ENCODE measurements at regions not wholly inside any gene's neighbourhood (a gene's known extent, or its start where the extent isn't known, plus 50 kb on each side); places are given as distances from the start of the nearest gene placed in this dataset.

GRCh38 chr10:46220872-46221538 is 65.8 kb upstream of the ANTXRL start:
- no peaks in the 10 kb centered on the region for H4K20me1 ChIP-seq (ENCODE audit: insufficient read depth)
- intact Hi-C loops (cut with micrococcal nuclease; ENCODE audit: unreplicated experiment), result loop anchor here (5.0 to 10.0 kb wide), 4 partner anchors 176 to 986 kb away; no protein-coding TSS in a partner anchor
- no peak for DNase-seq
- no TSS peak for BruUV-seq (replicated peaks)
- H3K27me3 ChIP-seq (ENCODE audit: insufficient read depth, low read depth), result no peaks in the 10 kb centered on the region
- CTCF ChIA-PET, result no interaction called here
- TF ChIP-seq EZH2 (IDR thresholded peaks at IDR 0.05; ENCODE audit: low read depth), result no peak
- TF ChIP-seq, protein P1, sequence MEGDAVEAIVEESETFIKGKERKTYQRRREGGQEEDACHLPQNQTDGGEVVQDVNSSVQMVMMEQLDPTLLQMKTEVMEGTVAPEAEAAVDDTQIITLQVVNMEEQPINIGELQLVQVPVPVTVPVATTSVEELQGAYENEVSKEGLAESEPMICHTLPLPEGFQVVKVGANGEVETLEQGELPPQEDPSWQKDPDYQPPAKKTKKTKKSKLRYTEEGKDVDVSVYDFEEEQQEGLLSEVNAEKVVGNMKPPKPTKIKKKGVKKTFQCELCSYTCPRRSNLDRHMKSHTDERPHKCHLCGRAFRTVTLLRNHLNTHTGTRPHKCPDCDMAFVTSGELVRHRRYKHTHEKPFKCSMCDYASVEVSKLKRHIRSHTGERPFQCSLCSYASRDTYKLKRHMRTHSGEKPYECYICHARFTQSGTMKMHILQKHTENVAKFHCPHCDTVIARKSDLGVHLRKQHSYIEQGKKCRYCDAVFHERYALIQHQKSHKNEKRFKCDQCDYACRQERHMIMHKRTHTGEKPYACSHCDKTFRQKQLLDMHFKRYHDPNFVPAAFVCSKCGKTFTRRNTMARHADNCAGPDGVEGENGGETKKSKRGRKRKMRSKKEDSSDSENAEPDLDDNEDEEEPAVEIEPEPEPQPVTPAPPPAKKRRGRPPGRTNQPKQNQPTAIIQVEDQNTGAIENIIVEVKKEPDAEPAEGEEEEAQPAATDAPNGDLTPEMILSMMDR (conservative IDR thresholded peaks at IDR 0.05), result 0 out of 2 replicates have a peak, but pooled peaks have one; percentile 39
- no peaks in the 10 kb centered on the region for H3K36me3 ChIP-seq (ENCODE audit: low read depth)
- POLR2A ChIA-PET (ENCODE audit: unreplicated experiment), result no interaction called here
- no peak overlapping the region for H2AFZ ChIP-seq
- no peak overlapping the region for H3K27ac ChIP-seq
- H3K9me3 ChIP-seq (ENCODE audit: insufficient read depth, low read depth), result no peaks in the 10 kb centered on the region
- H3K4me2 ChIP-seq, result no peak overlapping the region
- H3K4me3 ChIP-seq, result no peak overlapping the region
- H3K9me2 ChIP-seq (ENCODE audit: insufficient read depth), result no peaks in the 10 kb centered on the region
- H3K79me2 ChIP-seq (ENCODE audit: low read depth), result no peaks in the 10 kb centered on the region
- H3F3A ChIP-seq (ENCODE audit: insufficient read depth, low read depth), result peaks cover 5% of the 10 kb centered on the region
- H3K4me1 ChIP-seq (replicated peaks; ENCODE audit: insufficient read depth), result peaks cover 13% of the 10 kb centered on the region

GRCh38 chr10:46222364-46222935 is 64.3 kb upstream of the ANTXRL start:
- POLR2A ChIA-PET (ENCODE audit: unreplicated experiment), result interaction anchor here (0.6 kb wide), 1 partner anchor 891 kb away, joined by 3 read pairs; no protein-coding TSS in a partner anchor
- Histone ChIP-seq H3K36me3 (ENCODE audit: low read depth) (no peaks in the 10 kb centered on the region), H3K27ac (peak overlapping the region; percentile 69), H3K9me3 (ENCODE audit: insufficient read depth, low read depth) (no peaks in the 10 kb centered on the region), H3K4me1 (replicated peaks; ENCODE audit: insufficient read depth) (peaks cover 14% of the 10 kb centered on the region), H3K4me2 (peak overlapping the region; percentile 23), H4K20me1 (ENCODE audit: insufficient read depth) (no peaks in the 10 kb centered on the region), H2AFZ (no peak overlapping the region), H3F3A (ENCODE audit: insufficient read depth, low read depth) (peaks cover 5% of the 10 kb centered on the region), H3K9me2 (ENCODE audit: insufficient read depth) (no peaks in the 10 kb centered on the region), H3K27me3 (ENCODE audit: insufficient read depth, low read depth) (no peaks in the 10 kb centered on the region), H3K4me3 (no peak overlapping the region), H3K79me2 (ENCODE audit: low read depth) (no peaks in the 10 kb centered on the region)
- DNase-seq, result peak; percentile 53 to 76
- BruUV-seq (replicated peaks), result no TSS peak
- CTCF ChIA-PET, result no interaction called here
- intact Hi-C loops (cut with micrococcal nuclease; ENCODE audit: unreplicated experiment), result loop anchor here (5.0 to 10.0 kb wide), 4 partner anchors 175 to 988 kb away; no protein-coding TSS in a partner anchor
- TF ChIP-seq EZH2 (IDR thresholded peaks at IDR 0.05; ENCODE audit: low read depth), result no peak
- TF ChIP-seq, protein P1 (conservative IDR thresholded peaks at IDR 0.05), result no peak

- no peaks in the 10 kb centered on the region for H3K9me2 ChIP-seq (ENCODE audit: insufficient read depth)
- DNase-seq, result no peak
- POLR2A ChIA-PET (ENCODE audit: unreplicated experiment), result interaction anchor here (0.6 kb wide), 1 partner anchor 891 kb away, joined by 3 read pairs; no protein-coding TSS in a partner anchor
- TF ChIP-seq, protein P1 (conservative IDR thresholded peaks at IDR 0.05), result peak; percentile 56
- no peak for TF ChIP-seq EZH2 (IDR thresholded peaks at IDR 0.05; ENCODE audit: low read depth)
- peaks cover 5% of the 10 kb centered on the region for H3F3A ChIP-seq (ENCODE audit: insufficient read depth, low read depth)
- no TSS peak for BruUV-seq (replicated peaks)
- H3K4me2 ChIP-seq, result peak overlapping the region; percentile 23
- H3K4me3 ChIP-seq, result no peak overlapping the region
- H3K27ac ChIP-seq, result peak overlapping the region; percentile 61
- intact Hi-C loops (cut with micrococcal nuclease; ENCODE audit: unreplicated experiment), result loop anchor here (5.0 to 10.0 kb wide), 4 partner anchors 174 to 988 kb away; no protein-coding TSS in a partner anchor
- H4K20me1 ChIP-seq (ENCODE audit: insufficient read depth), result no peaks in the 10 kb centered on the region
- H3K4me1 ChIP-seq (replicated peaks; ENCODE audit: insufficient read depth), result peaks cover 20% of the 10 kb centered on the region
- no peaks in the 10 kb centered on the region for H3K79me2 ChIP-seq (ENCODE audit: low read depth)
- H3K27me3 ChIP-seq (ENCODE audit: insufficient read depth, low read depth), result no peaks in the 10 kb centered on the region
- no peaks in the 10 kb centered on the region for H3K9me3 ChIP-seq (ENCODE audit: insufficient read depth, low read depth)
- CTCF ChIA-PET, result no interaction called here
- no peak overlapping the region for H2AFZ ChIP-seq
- H3K36me3 ChIP-seq (ENCODE audit: low read depth), result no peaks in the 10 kb centered on the region
Observed at GRCh38 chr10:46223064-46223480, 63.7 kb upstream of the ANTXRL start.

Measured in PC-9 (cell line).